GM23338 (cell line): ENCODE measurements at regions not wholly inside any gene's neighbourhood (a gene's known extent, or its start where the extent isn't known, plus 50 kb on each side); places are given as distances from the start of the nearest gene placed in this dataset.

ENCODE experiments used
- CREB1 ChIP-seq: fragments of 250-450 bp; sonication (Bioruptor Pico); IDR thresholded peaks from 2 replicates; pipeline ENCODE4 v1.5.0; 2020; ENCODE audit warnings: low read depth, mild to moderate bottlenecking, moderate library complexity
- EZH2 ChIP-seq: fragments of 200-600 bp; sonication (generic); IDR thresholded peaks from one replicate; pipeline ENCODE4 v1.8.0; 2017; ENCODE audit warnings: antibody characterized with exemption, mild to moderate bottlenecking, low read depth; ENCODE audit not compliant: unreplicated experiment
- EZH2phosphoT487 ChIP-seq: fragments of 200-600 bp; sonication (generic); IDR thresholded peaks from one replicate; pipeline ENCODE4 v1.8.1; 2018; ENCODE audit warnings: antibody characterized with exemption; ENCODE audit not compliant: unreplicated experiment
- JUNB ChIP-seq: IDR thresholded peaks from one replicate; pipeline ENCODE4 v1.6.1; 2016; ENCODE audit warnings: antibody characterized with exemption; ENCODE audit not compliant: unreplicated experiment
- POLR2AphosphoS5 ChIP-seq: IDR thresholded peaks from 2 replicates; pipeline ENCODE4 v1.6.1; 2016; ENCODE audit warnings: antibody characterized with exemption, low read depth
- ZNF331 ChIP-seq: fragments of 250-450 bp; sonication (Bioruptor Pico); IDR thresholded peaks from 2 replicates; pipeline ENCODE4 v1.5.0; 2020; ENCODE audit warnings: low read depth, mild to moderate bottlenecking, moderate library complexity
- TF ChIP-seq, protein P1 (sequence below): IDR thresholded peaks from 2 replicates; pipeline ENCODE4 v1.6.1; 2016; ENCODE audit warnings: antibody characterized with exemption
- TF ChIP-seq, protein P2 (sequence below), 2 experiments: fragments of 200-600 bp in 1 of 2; sonication (generic) in 1 of 2; conservative IDR thresholded peaks; 2 replicates each; pipeline versions ENCODE4 v1.5.1 to v1.6.1; 2016 to 2017; ENCODE audit warnings: antibody characterized with exemption in 2 of 2, low read depth in 2 of 2, mild to moderate bottlenecking in 2 of 2, moderate library complexity in 1 of 2
- TF ChIP-seq, protein P3 (sequence below): IDR thresholded peaks from one replicate; pipeline ENCODE4 v1.6.1; 2018; ENCODE audit warnings: antibody characterized with exemption; ENCODE audit not compliant: unreplicated experiment

DNA sequence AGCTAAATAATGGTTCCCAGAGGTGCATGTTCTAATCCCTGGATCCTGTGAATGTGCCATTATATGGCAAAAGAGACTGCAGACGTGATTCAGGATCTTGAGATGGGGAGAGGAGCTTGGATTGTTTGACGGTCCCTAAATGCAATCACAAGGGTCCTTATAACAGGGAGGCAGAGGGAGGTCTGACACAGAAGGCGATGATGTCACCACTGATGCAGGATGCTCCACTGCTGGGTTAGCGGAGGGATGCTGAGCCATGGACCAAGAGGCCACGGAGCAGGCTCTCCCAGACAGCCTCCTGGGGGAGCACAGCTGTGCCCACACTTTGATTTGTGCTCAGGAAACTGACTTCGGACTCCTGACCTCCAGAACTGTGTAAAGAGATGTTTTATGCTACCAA is 156.2 kb downstream of the UXS1 start:
- TF ChIP-seq, protein P1, sequence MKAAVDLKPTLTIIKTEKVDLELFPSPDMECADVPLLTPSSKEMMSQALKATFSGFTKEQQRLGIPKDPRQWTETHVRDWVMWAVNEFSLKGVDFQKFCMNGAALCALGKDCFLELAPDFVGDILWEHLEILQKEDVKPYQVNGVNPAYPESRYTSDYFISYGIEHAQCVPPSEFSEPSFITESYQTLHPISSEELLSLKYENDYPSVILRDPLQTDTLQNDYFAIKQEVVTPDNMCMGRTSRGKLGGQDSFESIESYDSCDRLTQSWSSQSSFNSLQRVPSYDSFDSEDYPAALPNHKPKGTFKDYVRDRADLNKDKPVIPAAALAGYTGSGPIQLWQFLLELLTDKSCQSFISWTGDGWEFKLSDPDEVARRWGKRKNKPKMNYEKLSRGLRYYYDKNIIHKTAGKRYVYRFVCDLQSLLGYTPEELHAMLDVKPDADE, result no peak
- TF ChIP-seq, protein P2, sequence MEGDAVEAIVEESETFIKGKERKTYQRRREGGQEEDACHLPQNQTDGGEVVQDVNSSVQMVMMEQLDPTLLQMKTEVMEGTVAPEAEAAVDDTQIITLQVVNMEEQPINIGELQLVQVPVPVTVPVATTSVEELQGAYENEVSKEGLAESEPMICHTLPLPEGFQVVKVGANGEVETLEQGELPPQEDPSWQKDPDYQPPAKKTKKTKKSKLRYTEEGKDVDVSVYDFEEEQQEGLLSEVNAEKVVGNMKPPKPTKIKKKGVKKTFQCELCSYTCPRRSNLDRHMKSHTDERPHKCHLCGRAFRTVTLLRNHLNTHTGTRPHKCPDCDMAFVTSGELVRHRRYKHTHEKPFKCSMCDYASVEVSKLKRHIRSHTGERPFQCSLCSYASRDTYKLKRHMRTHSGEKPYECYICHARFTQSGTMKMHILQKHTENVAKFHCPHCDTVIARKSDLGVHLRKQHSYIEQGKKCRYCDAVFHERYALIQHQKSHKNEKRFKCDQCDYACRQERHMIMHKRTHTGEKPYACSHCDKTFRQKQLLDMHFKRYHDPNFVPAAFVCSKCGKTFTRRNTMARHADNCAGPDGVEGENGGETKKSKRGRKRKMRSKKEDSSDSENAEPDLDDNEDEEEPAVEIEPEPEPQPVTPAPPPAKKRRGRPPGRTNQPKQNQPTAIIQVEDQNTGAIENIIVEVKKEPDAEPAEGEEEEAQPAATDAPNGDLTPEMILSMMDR (conservative IDR thresholded peaks at IDR 0.05; ENCODE audit: low read depth in 2 of 2), result no peak
- TF ChIP-seq POLR2AphosphoS5, result no peak
- TF ChIP-seq EZH2, result no peak
- TF ChIP-seq ZNF331, result no peak
- no peak for TF ChIP-seq JUNB
- no peak for TF ChIP-seq EZH2phosphoT487
- TF ChIP-seq, protein P3, sequence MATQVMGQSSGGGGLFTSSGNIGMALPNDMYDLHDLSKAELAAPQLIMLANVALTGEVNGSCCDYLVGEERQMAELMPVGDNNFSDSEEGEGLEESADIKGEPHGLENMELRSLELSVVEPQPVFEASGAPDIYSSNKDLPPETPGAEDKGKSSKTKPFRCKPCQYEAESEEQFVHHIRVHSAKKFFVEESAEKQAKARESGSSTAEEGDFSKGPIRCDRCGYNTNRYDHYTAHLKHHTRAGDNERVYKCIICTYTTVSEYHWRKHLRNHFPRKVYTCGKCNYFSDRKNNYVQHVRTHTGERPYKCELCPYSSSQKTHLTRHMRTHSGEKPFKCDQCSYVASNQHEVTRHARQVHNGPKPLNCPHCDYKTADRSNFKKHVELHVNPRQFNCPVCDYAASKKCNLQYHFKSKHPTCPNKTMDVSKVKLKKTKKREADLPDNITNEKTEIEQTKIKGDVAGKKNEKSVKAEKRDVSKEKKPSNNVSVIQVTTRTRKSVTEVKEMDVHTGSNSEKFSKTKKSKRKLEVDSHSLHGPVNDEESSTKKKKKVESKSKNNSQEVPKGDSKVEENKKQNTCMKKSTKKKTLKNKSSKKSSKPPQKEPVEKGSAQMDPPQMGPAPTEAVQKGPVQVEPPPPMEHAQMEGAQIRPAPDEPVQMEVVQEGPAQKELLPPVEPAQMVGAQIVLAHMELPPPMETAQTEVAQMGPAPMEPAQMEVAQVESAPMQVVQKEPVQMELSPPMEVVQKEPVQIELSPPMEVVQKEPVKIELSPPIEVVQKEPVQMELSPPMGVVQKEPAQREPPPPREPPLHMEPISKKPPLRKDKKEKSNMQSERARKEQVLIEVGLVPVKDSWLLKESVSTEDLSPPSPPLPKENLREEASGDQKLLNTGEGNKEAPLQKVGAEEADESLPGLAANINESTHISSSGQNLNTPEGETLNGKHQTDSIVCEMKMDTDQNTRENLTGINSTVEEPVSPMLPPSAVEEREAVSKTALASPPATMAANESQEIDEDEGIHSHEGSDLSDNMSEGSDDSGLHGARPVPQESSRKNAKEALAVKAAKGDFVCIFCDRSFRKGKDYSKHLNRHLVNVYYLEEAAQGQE, result no peak
- no peak for TF ChIP-seq CREB1
